GM19455 (cell line): ENCODE measurements at regions not wholly inside any gene's neighbourhood (a gene's known extent, or its start where the extent isn't known, plus 50 kb on each side); places are given as distances from the start of the nearest gene placed in this dataset.

ENCODE experiments used
- ATAC-seq: cut with Tn5 transposase; IDR thresholded peaks from one replicate; pipeline ENCODE4 v1.9.1; 2021; ENCODE audit not compliant: unreplicated experiment

DNA sequence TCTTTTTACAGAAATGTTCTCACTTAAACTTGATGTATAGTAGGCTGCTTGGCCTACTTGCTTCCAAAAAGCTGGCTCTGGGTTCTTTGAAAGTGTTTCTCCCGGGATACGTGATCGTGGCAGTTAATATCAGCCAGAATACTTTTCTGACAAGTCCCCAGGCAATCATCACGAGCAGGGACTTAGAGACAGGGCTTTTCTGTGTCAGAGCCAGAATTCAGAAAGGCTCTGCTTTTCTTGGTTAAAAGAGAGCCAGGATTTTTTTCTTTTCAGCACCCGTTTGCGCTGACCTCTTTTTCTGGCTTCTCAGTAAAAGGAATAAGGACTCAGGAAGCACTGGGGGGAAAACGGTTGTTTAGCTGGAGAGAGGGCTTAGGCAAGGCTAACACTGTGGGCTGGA lies 57.8 kb upstream of the ARHGAP5 start:
- ATAC-seq, result no peak

GRCh38 chr14:32020882-32021281 lies 56.2 kb upstream of the ARHGAP5 start:
- ATAC-seq, result no peak

DNA sequence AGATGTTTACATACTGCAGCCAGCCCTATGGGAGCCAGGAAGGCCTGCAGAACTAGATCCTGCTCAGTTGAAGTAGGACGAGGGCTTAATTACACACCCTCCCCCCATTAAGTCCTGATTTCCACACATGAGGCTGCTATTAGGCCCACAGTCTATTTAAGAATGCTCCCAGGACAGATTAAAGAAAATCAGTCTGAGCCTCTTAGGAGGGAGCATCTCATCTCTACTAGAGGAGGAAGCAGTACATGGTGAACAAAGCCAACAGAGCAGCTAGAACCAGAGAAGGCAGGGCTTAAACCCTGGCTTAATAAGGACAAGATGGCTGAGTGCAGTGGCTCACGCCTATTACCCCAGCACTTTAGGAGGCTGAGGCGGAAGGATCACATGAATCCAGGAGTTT lies 55.8 kb upstream of the ARHGAP5 start:
- ATAC-seq, result no peak

GRCh38 chr14:32022525-32022924 lies 54.6 kb upstream of the ARHGAP5 start:
- no peak for ATAC-seq

DNA sequence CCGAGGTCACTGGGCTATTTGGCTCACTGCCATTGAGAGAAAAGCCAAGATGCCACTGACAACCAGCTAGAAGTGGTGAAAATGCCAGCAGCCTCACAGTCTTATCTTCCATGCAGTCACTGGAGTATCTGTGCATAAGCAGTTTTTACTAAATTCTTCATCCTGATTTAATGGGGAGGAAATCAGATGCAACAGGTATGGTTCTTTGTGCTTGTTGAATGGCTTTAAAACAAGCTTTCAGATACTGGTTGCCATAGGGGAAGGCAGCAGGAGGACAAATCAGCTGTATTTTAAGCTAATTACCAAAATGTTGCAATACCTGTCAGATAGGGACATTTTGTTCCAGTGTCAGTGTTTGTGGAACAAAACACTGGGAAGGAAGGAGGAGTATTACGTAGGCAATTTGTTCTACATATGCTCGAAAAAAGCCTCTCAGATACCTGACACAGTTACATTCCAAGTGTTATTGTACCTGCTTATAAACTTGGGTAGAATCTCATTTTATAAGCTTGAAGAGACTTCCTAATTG lies 54.1 kb upstream of the ARHGAP5 start:
- ATAC-seq, result no peak

GRCh38 chr14:32023540-32023939 lies 53.6 kb upstream of the ARHGAP5 start:
- no peak for ATAC-seq

DNA sequence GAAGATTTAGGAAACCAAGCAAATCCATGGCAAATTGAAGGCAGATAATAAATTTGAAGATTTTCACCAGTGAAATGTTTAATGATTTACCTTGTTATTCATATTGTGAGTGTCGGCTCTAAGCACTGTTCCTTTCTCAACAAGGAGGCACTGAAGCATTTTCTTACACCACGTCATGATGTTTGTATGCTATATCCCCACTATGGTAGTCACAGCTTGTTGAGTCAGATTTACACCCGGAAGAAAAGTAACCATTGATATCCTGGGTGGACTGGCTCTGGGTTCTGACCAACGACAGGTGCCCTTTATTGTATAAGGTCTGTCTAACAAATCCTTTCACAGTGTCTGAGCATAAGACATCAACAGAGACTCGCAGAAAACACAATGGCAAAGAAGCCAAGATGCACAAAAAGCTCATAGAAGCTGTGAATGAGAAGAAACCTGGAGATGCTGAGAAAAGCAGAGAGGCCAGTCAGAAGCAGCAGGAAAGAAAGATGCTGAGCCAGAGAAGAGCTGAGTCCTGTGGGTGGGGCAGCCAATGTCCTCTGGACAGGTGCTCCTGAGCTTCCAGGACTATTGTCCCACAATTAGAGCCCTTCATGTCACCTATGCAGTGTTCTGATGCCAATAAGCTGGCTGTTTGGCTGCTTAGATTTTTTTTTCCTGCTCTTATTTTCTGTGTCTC lies 49.7 kb upstream of the ARHGAP5 start:
- ATAC-seq, result no peak
